ENCODE measurements at regions not wholly inside any gene's neighbourhood (a gene's known extent, or its start where the extent isn't known, plus 50 kb on each side); places are given as distances from the start of the nearest gene placed in this dataset.

- peak; percentile 78 for DNase-seq (ENCODE audit: low read depth)
Measured at GRCh38 chr7:41472427-41473125, 230.3 kb downstream of the INHBA start.

GRCh38 chr7:41470081-41470480 is 232.8 kb downstream of the INHBA start:
- DNase-seq (ENCODE audit: low read depth): no peak

- DNase-seq (ENCODE audit: low read depth): no peak
Measured at GRCh38 chr7:41467596-41467995, 235.3 kb downstream of the INHBA start.

- no peak for DNase-seq (ENCODE audit: low read depth)
Measured at GRCh38 chr7:41466760-41467384, 236.0 kb downstream of the INHBA start.

GRCh38 chr7:41465571-41465970 is 237.3 kb downstream of the INHBA start:
- no peak for DNase-seq (ENCODE audit: low read depth)

GRCh38 chr7:41463770-41464470 is 239.0 kb downstream of the INHBA start:
- no peak for DNase-seq (ENCODE audit: low read depth)

GRCh38 chr7:41459623-41460261 is 243.1 kb downstream of the INHBA start:
- peak; percentile 65 for DNase-seq (ENCODE audit: low read depth)

- no peak for DNase-seq (ENCODE audit: low read depth)
Measured at GRCh38 chr7:41459183-41459582, 243.7 kb downstream of the INHBA start.

GRCh38 chr7:41457832-41458437 is 245.0 kb downstream of the INHBA start:
- DNase-seq (ENCODE audit: low read depth): no peak

GRCh38 chr7:41451826-41452225 is 251.1 kb downstream of the INHBA start:
- DNase-seq (ENCODE audit: low read depth): no peak

- DNase-seq (ENCODE audit: low read depth): no peak
Measured at GRCh38 chr7:41449694-41450093, 253.2 kb downstream of the INHBA start.

GRCh38 chr7:41449286-41449685 is 253.6 kb downstream of the INHBA start:
- no peak for DNase-seq (ENCODE audit: low read depth)

GRCh38 chr7:41448104-41448503 is 254.8 kb downstream of the INHBA start:
- peak; percentile 16 for DNase-seq (ENCODE audit: low read depth)

GRCh38 chr7:41447450-41448042 is 255.3 kb downstream of the INHBA start:
- no peak for DNase-seq (ENCODE audit: low read depth)

GRCh38 chr7:41446606-41447449 is 256.1 kb downstream of the INHBA start:
- DNase-seq (ENCODE audit: low read depth): no peak

GRCh38 chr7:41445946-41446345 is 256.9 kb downstream of the INHBA start:
- DNase-seq (ENCODE audit: low read depth): no peak

- no peak for DNase-seq (ENCODE audit: low read depth)
Measured at GRCh38 chr7:41445432-41445831, 257.5 kb downstream of the INHBA start.

GRCh38 chr7:41439515-41439879 is 263.4 kb downstream of the INHBA start:
- DNase-seq (ENCODE audit: low read depth): no peak

GRCh38 chr7:41438705-41439514 is 264.0 kb downstream of the INHBA start:
- DNase-seq (ENCODE audit: low read depth): no peak
